GM23338 (cell line): ENCODE measurements at regions not wholly inside any gene's neighbourhood (a gene's known extent, or its start where the extent isn't known, plus 50 kb on each side); places are given as distances from the start of the nearest gene placed in this dataset.

Experiments used
- ATAC-seq: fragments of 200-7000 bp; cut with Tn5 transposase; 3 replicates; pipeline ENCODE4 v1.9.1; 2020
- DNase-seq: peaks from one replicate; pipeline ENCODE4 v3.0.0-alpha.2; 2015; ENCODE audit warnings: low spot score
- H2AFZ ChIP-seq: fragments of 200-600 bp; sonication (generic); 2 replicates; pipeline ENCODE4 v1.8.0; 2016; ENCODE audit warnings: antibody characterized with exemption, mild to moderate bottlenecking, moderate library complexity
- H3F3A ChIP-seq: fragments of 200-600 bp; sonication (generic); replicated peaks from 2 replicates; pipeline ENCODE4 v1.8.0; 2017; ENCODE audit warnings: antibody characterized with exemption, mixed run types, low read depth
- H3K27ac ChIP-seq: fragments of 200-600 bp; sonication (generic); 2 replicates; pipeline ENCODE4 v1.6.1; 2016; ENCODE audit warnings: low read depth
- H3K27me3 ChIP-seq: fragments of 200-600 bp; sonication (generic); 2 replicates; pipeline ENCODE4 v1.8.0; 2016; ENCODE audit warnings: mild to moderate bottlenecking, mixed run types, moderate library complexity; ENCODE audit not compliant: insufficient read depth
- H3K36me3 ChIP-seq: fragments of 200-600 bp; sonication (generic); 2 replicates; pipeline ENCODE4 v1.8.0; 2016; ENCODE audit warnings: mild to moderate bottlenecking; ENCODE audit not compliant: insufficient read depth
- H3K4me1 ChIP-seq: fragments of 200-600 bp; sonication (generic); 2 replicates; pipeline ENCODE4 v1.8.0; 2016; ENCODE audit warnings: mild to moderate bottlenecking, moderate library complexity; ENCODE audit not compliant: insufficient read depth
- H3K4me2 ChIP-seq: fragments of 200-600 bp; sonication (generic); 2 replicates; pipeline ENCODE4 v1.7.1; 2017; ENCODE audit warnings: mixed run types
- H3K4me3 ChIP-seq: fragments of 200-600 bp; sonication (generic); 2 replicates; pipeline ENCODE4 v1.6.1; 2016; ENCODE audit warnings: mixed run types
- H3K79me2 ChIP-seq: fragments of 200-600 bp; sonication (generic); replicated peaks from 2 replicates; pipeline ENCODE4 v1.8.0; 2017; ENCODE audit warnings: mild to moderate bottlenecking; ENCODE audit not compliant: insufficient read depth
- H3K9me2 ChIP-seq: fragments of 200-600 bp; sonication (generic); 2 replicates; pipeline ENCODE4 v1.8.0; 2017; ENCODE audit not compliant: insufficient read depth
- H4K20me1 ChIP-seq: fragments of 200-600 bp; sonication (generic); replicated peaks from 2 replicates; pipeline ENCODE4 v1.8.0; 2017; ENCODE audit warnings: mild to moderate bottlenecking; ENCODE audit not compliant: insufficient read depth
- H3K27ac Mint-ChIP-seq: 2 replicates; pipeline ENCODE4 v1.8.0; 2020; ENCODE audit warnings: inconsistent platforms, mild to moderate bottlenecking, moderate library complexity, mixed read lengths
- H3K27me3 Mint-ChIP-seq: 3 replicates; pipeline ENCODE4 v1.8.0; 2022; ENCODE audit warnings: low read depth, mild to moderate bottlenecking, moderate library complexity, mixed read lengths, inconsistent platforms; ENCODE audit not compliant: insufficient read depth, poor library complexity
- H3K36me3 Mint-ChIP-seq: 3 replicates; pipeline ENCODE4 v1.8.0; 2021; ENCODE audit warnings: low read depth, mild to moderate bottlenecking, inconsistent platforms, moderate library complexity, mixed read lengths
- H3K4me1 Mint-ChIP-seq: 3 replicates; pipeline ENCODE4 v1.8.0; 2020; ENCODE audit warnings: mild to moderate bottlenecking, inconsistent platforms, mixed read lengths
- H3K4me3 Mint-ChIP-seq: 3 replicates; pipeline ENCODE4 v1.8.0; 2021; ENCODE audit warnings: moderate library complexity, mild to moderate bottlenecking, inconsistent platforms, mixed read lengths
- H3K9me3 Mint-ChIP-seq: 3 replicates; pipeline ENCODE4 v1.8.0; 2020; ENCODE audit warnings: moderate library complexity, mild to moderate bottlenecking, inconsistent platforms, mixed read lengths
- CREB1 ChIP-seq: fragments of 250-450 bp; sonication (Bioruptor Pico); IDR thresholded peaks from 2 replicates; pipeline ENCODE4 v1.5.0; 2020; ENCODE audit warnings: low read depth, mild to moderate bottlenecking, moderate library complexity
- EZH2 ChIP-seq: fragments of 200-600 bp; sonication (generic); IDR thresholded peaks from one replicate; pipeline ENCODE4 v1.8.0; 2017; ENCODE audit warnings: antibody characterized with exemption, mild to moderate bottlenecking, low read depth; ENCODE audit not compliant: unreplicated experiment
- EZH2phosphoT487 ChIP-seq: fragments of 200-600 bp; sonication (generic); IDR thresholded peaks from one replicate; pipeline ENCODE4 v1.8.1; 2018; ENCODE audit warnings: antibody characterized with exemption; ENCODE audit not compliant: unreplicated experiment
- JUNB ChIP-seq: IDR thresholded peaks from one replicate; pipeline ENCODE4 v1.6.1; 2016; ENCODE audit warnings: antibody characterized with exemption; ENCODE audit not compliant: unreplicated experiment
- NANOG ChIP-seq: IDR thresholded peaks from 2 replicates; pipeline ENCODE4 v1.6.1; 2016; ENCODE audit warnings: antibody characterized with exemption, borderline replicate concordance
- POLR2AphosphoS5 ChIP-seq: IDR thresholded peaks from 2 replicates; pipeline ENCODE4 v1.6.1; 2016; ENCODE audit warnings: antibody characterized with exemption, low read depth
- STAT1 ChIP-seq: IDR thresholded peaks from one replicate; pipeline ENCODE4 v1.6.1; 2016; ENCODE audit warnings: antibody characterized with exemption; ENCODE audit not compliant: unreplicated experiment
- ZNF114 ChIP-seq: fragments of 250-450 bp; sonication (Bioruptor Pico); IDR thresholded peaks from 2 replicates; pipeline ENCODE4 v1.5.0; 2020; ENCODE audit warnings: mild to moderate bottlenecking, moderate library complexity
- TF ChIP-seq, protein P1 (sequence below): fragments of 250-450 bp; sonication (Bioruptor Pico); IDR thresholded peaks from 2 replicates; pipeline ENCODE4 v1.5.0; 2020; ENCODE audit warnings: mild to moderate bottlenecking, moderate library complexity
- TF ChIP-seq, protein P2 (sequence below): IDR thresholded peaks from 2 replicates; pipeline ENCODE4 v1.6.1; 2016; ENCODE audit warnings: antibody characterized with exemption

DNA sequence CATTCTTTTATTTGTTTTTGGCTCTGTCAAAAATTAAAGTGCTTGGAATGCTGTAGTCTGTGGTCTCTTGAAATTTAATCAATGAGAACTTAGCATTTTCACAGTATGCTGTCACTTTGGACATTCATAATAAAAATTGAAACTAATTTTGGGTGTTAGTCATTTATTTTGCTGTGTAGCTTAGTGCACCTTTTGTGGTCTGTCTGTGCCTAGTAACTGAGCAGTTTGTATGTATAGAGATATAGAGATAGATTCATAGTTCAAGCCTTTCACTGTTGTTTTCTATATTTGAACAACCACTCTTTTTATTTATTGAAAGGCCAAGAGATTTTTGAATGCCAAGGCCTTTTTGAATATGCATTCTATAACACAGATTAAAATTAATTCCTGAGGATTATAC is 86.4 kb upstream of the TIAM2 start:
- Histone ChIP-seq H3K4me2 (no peak overlapping the region; the same call in 1 of the 2 replicates), H3K9me2 (no peaks in the 10 kb centered on the region), H3K4me1 (peaks cover 16% of the 10 kb centered on the region), H2AFZ (no peak overlapping the region), H3K79me2 (no peaks in the 10 kb centered on the region), H3K27me3 (no peaks in the 10 kb centered on the region), H3K27ac (peak overlapping the region; percentile 83), H4K20me1 (no peaks in the 10 kb centered on the region), H3F3A (peaks cover 8% of the 10 kb centered on the region), H3K4me3 (no peak overlapping the region), H3K36me3 (no peaks in the 10 kb centered on the region)
- H3K27me3 Mint-ChIP-seq: no peaks in the 10 kb centered on the region
- TF ChIP-seq, protein P1, sequence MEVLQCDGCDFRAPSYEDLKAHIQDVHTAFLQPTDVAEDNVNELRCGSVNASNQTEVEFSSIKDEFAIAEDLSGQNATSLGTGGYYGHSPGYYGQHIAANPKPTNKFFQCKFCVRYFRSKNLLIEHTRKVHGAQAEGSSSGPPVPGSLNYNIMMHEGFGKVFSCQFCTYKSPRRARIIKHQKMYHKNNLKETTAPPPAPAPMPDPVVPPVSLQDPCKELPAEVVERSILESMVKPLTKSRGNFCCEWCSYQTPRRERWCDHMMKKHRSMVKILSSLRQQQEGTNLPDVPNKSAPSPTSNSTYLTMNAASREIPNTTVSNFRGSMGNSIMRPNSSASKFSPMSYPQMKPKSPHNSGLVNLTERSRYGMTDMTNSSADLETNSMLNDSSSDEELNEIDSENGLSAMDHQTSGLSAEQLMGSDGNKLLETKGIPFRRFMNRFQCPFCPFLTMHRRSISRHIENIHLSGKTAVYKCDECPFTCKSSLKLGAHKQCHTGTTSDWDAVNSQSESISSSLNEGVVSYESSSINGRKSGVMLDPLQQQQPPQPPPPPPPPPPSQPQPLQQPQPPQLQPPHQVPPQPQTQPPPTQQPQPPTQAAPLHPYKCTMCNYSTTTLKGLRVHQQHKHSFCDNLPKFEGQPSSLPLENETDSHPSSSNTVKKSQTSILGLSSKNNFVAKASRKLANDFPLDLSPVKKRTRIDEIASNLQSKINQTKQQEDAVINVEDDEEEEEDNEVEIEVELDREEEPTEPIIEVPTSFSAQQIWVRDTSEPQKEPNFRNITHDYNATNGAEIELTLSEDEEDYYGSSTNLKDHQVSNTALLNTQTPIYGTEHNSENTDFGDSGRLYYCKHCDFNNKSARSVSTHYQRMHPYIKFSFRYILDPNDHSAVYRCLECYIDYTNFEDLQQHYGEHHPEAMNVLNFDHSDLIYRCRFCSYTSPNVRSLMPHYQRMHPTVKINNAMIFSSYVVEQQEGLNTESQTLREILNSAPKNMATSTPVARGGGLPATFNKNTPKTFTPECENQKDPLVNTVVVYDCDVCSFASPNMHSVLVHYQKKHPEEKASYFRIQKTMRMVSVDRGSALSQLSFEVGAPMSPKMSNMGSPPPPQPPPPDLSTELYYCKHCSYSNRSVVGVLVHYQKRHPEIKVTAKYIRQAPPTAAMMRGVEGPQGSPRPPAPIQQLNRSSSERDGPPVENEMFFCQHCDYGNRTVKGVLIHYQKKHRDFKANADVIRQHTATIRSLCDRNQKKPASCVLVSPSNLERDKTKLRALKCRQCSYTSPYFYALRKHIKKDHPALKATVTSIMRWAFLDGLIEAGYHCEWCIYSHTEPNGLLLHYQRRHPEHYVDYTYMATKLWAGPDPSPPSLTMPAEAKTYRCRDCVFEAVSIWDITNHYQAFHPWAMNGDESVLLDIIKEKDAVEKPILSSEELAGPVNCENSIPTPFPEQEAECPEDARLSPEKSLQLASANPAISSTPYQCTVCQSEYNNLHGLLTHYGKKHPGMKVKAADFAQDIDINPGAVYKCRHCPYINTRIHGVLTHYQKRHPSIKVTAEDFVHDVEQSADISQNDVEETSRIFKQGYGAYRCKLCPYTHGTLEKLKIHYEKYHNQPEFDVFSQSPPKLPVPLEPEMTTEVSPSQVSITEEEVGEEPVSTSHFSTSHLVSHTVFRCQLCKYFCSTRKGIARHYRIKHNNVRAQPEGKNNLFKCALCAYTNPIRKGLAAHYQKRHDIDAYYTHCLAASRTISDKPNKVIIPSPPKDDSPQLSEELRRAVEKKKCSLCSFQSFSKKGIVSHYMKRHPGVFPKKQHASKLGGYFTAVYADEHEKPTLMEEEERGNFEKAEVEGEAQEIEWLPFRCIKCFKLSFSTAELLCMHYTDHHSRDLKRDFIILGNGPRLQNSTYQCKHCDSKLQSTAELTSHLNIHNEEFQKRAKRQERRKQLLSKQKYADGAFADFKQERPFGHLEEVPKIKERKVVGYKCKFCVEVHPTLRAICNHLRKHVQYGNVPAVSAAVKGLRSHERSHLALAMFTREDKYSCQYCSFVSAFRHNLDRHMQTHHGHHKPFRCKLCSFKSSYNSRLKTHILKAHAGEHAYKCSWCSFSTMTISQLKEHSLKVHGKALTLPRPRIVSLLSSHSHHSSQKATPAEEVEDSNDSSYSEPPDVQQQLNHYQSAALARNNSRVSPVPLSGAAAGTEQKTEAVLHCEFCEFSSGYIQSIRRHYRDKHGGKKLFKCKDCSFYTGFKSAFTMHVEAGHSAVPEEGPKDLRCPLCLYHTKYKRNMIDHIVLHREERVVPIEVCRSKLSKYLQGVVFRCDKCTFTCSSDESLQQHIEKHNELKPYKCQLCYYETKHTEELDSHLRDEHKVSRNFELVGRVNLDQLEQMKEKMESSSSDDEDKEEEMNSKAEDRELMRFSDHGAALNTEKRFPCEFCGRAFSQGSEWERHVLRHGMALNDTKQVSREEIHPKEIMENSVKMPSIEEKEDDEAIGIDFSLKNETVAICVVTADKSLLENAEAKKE: no peak
- TF ChIP-seq STAT1 (no peak), EZH2 (no peak), EZH2phosphoT487 (no peak), NANOG (no peak)
- ATAC-seq (no peak), DNase-seq (no peak)
- no peaks in the 10 kb centered on the region for H3K36me3 Mint-ChIP-seq
- H3K4me3 Mint-ChIP-seq: no peak overlapping the region
- no peak overlapping the region for H3K27ac Mint-ChIP-seq
- H3K4me1 Mint-ChIP-seq: peaks cover 16% of the 10 kb centered on the region
- no peaks in the 10 kb centered on the region for H3K9me3 Mint-ChIP-seq

DNA sequence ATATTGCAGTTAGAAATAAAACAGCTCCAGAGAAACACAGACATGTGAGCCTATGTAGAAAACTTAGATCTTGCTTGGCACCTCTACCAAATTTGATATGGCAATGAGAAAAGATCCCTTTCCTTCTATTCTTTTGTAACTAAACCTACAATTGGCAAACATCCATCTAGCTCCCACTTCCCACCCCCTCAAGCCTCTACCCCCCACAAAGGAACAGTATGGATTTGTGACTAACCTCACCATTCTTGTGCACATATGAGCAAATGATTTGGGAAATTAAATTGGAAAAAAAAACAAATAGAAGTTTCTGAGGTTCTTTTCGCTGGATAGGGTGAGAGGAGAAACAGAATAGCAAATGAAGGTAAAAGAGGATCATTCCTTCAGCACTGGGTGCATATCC is 85.8 kb upstream of the TIAM2 start:
- peak overlapping the region; percentile 48 for H3K4me2 ChIP-seq
- H3K4me1 ChIP-seq: peaks cover 16% of the 10 kb centered on the region
- TF ChIP-seq, protein P2, sequence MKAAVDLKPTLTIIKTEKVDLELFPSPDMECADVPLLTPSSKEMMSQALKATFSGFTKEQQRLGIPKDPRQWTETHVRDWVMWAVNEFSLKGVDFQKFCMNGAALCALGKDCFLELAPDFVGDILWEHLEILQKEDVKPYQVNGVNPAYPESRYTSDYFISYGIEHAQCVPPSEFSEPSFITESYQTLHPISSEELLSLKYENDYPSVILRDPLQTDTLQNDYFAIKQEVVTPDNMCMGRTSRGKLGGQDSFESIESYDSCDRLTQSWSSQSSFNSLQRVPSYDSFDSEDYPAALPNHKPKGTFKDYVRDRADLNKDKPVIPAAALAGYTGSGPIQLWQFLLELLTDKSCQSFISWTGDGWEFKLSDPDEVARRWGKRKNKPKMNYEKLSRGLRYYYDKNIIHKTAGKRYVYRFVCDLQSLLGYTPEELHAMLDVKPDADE: no peak
- no peak for TF ChIP-seq NANOG
- no peak for TF ChIP-seq JUNB
- no peak for TF ChIP-seq ZNF114 (CRISPR knock-in tag)
- no peak for TF ChIP-seq CREB1 (CRISPR knock-in tag)
- no peak for TF ChIP-seq EZH2
- no peak for TF ChIP-seq POLR2AphosphoS5
- peak overlapping the region; percentile 83 for H3K27ac ChIP-seq
- no peaks in the 10 kb centered on the region for H3K36me3 Mint-ChIP-seq
- DNase-seq (no peak), ATAC-seq (no peak; the same call in 2 of the 3 replicates)
- no peak overlapping the region for H2AFZ ChIP-seq
- no peaks in the 10 kb centered on the region for H3K9me2 ChIP-seq
- no peaks in the 10 kb centered on the region for H3K27me3 ChIP-seq
- H3K4me1 Mint-ChIP-seq: peaks cover 16% of the 10 kb centered on the region
- H3F3A ChIP-seq: peaks cover 7% of the 10 kb centered on the region
- H3K36me3 ChIP-seq: no peaks in the 10 kb centered on the region
- no peak overlapping the region for H3K4me3 ChIP-seq
- no peaks in the 10 kb centered on the region for H3K9me3 Mint-ChIP-seq
- 0 out of 3 replicates have a peak overlapping the region, but pooled peaks have one; percentile 4 for H3K4me3 Mint-ChIP-seq
- peak overlapping the region; percentile 81 for H3K27ac Mint-ChIP-seq
- no peaks in the 10 kb centered on the region for H3K27me3 Mint-ChIP-seq
- no peaks in the 10 kb centered on the region for H4K20me1 ChIP-seq
- no peaks in the 10 kb centered on the region for H3K79me2 ChIP-seq
